ENCODE measurements at regions not wholly inside any gene's neighbourhood (a gene's known extent, or its start where the extent isn't known, plus 50 kb on each side); places are given as distances from the start of the nearest gene placed in this dataset.

DNA sequence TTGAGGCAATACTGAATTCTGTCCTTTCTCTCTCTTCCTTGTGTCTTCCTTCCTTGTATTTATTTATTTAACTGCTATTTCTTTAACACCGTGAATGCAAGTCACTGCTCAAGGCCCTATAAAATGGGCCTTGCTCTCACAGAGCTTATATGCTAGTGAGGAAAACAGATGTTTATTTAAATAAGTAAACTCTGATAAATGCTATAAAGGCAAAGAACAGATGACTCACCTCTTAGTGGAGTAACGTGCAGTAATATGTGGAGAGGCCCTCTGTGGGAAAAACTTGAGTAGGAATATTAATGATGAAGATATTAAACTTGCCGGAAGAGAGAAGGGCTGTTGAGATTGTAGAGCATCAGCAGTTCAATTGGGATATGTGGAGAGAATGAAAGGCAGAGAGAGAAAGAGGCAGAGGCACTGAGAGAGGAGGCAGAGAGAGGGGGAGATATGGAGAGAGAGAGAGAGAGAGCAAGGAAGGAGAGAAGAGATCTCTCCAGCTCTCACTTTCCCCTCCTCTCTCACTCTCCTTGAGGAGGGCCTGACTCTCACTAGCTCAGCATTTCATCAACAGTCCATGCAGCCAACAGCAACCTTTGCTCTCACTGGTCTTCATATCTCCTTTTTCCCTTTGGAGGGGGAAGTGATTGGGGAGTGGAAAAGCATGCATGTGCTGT lies 322.2 kb downstream of the LMX1A start:
- H4K20me1 ChIP-seq (ENCODE audit: insufficient read depth) = no peaks in the 10 kb centered on the region
- no peak overlapping the region for H3K4me2 ChIP-seq (ENCODE audit: low read length)
- no peak overlapping the region for H3K27ac ChIP-seq (ENCODE audit: low read length)
- no peak overlapping the region for H2AFZ ChIP-seq (ENCODE audit: low read depth, low read length)
- H3K36me3 ChIP-seq (ENCODE audit: insufficient read depth, low read length) = no peaks in the 10 kb centered on the region
- TF ChIP-seq RAD21 (conservative IDR thresholded peaks at IDR 0.05) = no peak
- TF ChIP-seq EP300 (conservative IDR thresholded peaks at IDR 0.05; ENCODE audit: poor library complexity, severe bottlenecking) = no peak
- no peak for TF ChIP-seq MXI1 (conservative IDR thresholded peaks at IDR 0.05; ENCODE audit: poor library complexity, severe bottlenecking)
- no peak for TF ChIP-seq TAF1 (IDR thresholded peaks at IDR 0.05; ENCODE audit: low read depth)
- TF ChIP-seq SMC3 (conservative IDR thresholded peaks at IDR 0.05; ENCODE audit: poor library complexity) = no peak
- no peaks in the 10 kb centered on the region for H3K9me2 ChIP-seq (ENCODE audit: insufficient read depth, low read length)
- H3K4me3 ChIP-seq (ENCODE audit: low read length) = no peak overlapping the region
- no peaks in the 10 kb centered on the region for H3K27me3 ChIP-seq (ENCODE audit: insufficient read depth, low read depth, low read length)
- no peaks in the 10 kb centered on the region for H3F3A ChIP-seq (ENCODE audit: insufficient read depth, low read length, poor library complexity, severe bottlenecking)
- no peaks in the 10 kb centered on the region for H3K9me3 ChIP-seq (ENCODE audit: low read length)
- no peak overlapping the region for H3K9ac ChIP-seq (ENCODE audit: low read length)
- no peaks in the 10 kb centered on the region for H3K79me2 ChIP-seq (replicated peaks; ENCODE audit: insufficient read depth, low read length)

DNA sequence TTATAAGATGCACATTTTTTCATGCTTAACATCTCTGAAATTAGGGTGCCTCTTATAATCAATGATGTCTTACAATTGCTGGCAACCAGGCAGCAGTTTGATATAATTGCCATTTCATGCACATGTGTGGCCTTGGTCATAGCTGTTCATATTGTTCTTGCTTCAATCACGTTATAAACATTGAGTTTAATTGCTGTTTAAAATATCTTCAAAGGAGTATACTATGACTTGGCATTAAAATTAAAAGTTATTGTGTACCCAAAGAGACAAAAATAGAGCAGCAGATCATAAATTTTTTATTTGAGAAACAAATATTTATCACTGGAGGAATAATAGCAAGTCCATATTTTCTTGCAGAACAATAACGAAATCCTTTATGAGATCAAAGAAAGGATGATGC lies 325.5 kb downstream of the LMX1A start:
- no peak for TF ChIP-seq RAD21 (conservative IDR thresholded peaks at IDR 0.05)
- TF ChIP-seq, protein P1, sequence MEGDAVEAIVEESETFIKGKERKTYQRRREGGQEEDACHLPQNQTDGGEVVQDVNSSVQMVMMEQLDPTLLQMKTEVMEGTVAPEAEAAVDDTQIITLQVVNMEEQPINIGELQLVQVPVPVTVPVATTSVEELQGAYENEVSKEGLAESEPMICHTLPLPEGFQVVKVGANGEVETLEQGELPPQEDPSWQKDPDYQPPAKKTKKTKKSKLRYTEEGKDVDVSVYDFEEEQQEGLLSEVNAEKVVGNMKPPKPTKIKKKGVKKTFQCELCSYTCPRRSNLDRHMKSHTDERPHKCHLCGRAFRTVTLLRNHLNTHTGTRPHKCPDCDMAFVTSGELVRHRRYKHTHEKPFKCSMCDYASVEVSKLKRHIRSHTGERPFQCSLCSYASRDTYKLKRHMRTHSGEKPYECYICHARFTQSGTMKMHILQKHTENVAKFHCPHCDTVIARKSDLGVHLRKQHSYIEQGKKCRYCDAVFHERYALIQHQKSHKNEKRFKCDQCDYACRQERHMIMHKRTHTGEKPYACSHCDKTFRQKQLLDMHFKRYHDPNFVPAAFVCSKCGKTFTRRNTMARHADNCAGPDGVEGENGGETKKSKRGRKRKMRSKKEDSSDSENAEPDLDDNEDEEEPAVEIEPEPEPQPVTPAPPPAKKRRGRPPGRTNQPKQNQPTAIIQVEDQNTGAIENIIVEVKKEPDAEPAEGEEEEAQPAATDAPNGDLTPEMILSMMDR (IDR thresholded peaks at IDR 0.05; ENCODE audit: poor library complexity, severe bottlenecking) = no peak
- H3K9me2 ChIP-seq (ENCODE audit: insufficient read depth, low read length) = no peaks in the 10 kb centered on the region
- H3K4me3 ChIP-seq (ENCODE audit: low read length) = no peak overlapping the region
- no peaks in the 10 kb centered on the region for H4K20me1 ChIP-seq (ENCODE audit: insufficient read depth)
- peaks cover 6% of the 10 kb centered on the region for H3F3A ChIP-seq (ENCODE audit: insufficient read depth, low read length, poor library complexity, severe bottlenecking)
- no peak overlapping the region for H3K27ac ChIP-seq (ENCODE audit: low read length)
- no peak overlapping the region for H2AFZ ChIP-seq (ENCODE audit: low read depth, low read length)
- H3K27me3 ChIP-seq (ENCODE audit: insufficient read depth, low read depth, low read length) = no peaks in the 10 kb centered on the region
- no peaks in the 10 kb centered on the region for H3K9me3 ChIP-seq (ENCODE audit: low read length)
- no peaks in the 10 kb centered on the region for H3K36me3 ChIP-seq (ENCODE audit: insufficient read depth, low read length)
- no peak overlapping the region for H3K4me2 ChIP-seq (ENCODE audit: low read length)
- no peak overlapping the region for H3K9ac ChIP-seq (ENCODE audit: low read length)
- H3K79me2 ChIP-seq (replicated peaks; ENCODE audit: insufficient read depth, low read length) = no peaks in the 10 kb centered on the region

DNA sequence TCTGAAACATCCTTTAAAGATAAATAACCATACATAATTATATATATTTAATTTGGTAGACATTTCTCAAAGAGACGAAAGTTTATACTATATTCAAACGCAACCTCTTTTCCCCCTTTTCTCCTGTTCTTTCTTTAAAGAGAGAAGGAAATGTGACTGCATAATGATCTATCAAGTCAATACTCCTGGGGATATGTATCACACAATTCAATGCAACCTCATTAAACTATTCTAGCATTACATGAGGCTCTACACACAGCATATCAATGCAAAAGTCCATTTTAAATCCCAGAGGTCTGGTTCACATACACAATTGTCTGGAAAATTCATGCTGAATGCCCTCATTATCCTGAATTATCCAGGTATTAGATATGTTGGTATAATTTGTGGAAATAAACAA lies 330.7 kb downstream of the LMX1A start:
- Histone ChIP-seq H3K4me2 (ENCODE audit: low read length) (peak overlapping the region; percentile 59), H4K20me1 (ENCODE audit: insufficient read depth) (no peaks in the 10 kb centered on the region), H3F3A (ENCODE audit: insufficient read depth, low read length, poor library complexity, severe bottlenecking) (peaks cover 6% of the 10 kb centered on the region), H3K9me2 (ENCODE audit: insufficient read depth, low read length) (no peaks in the 10 kb centered on the region), H3K27ac (ENCODE audit: low read length) (peak overlapping the region; percentile 78), H2AFZ (ENCODE audit: low read depth, low read length) (no peak overlapping the region), H3K9me3 (ENCODE audit: low read length) (no peaks in the 10 kb centered on the region), H3K4me3 (ENCODE audit: low read length) (peak overlapping the region; percentile 19), H3K27me3 (ENCODE audit: insufficient read depth, low read depth, low read length) (no peaks in the 10 kb centered on the region), H3K36me3 (ENCODE audit: insufficient read depth, low read length) (no peaks in the 10 kb centered on the region), H3K9ac (ENCODE audit: low read length) (peak overlapping the region; percentile 7), H3K79me2 (replicated peaks; ENCODE audit: insufficient read depth, low read length) (no peaks in the 10 kb centered on the region)
- peak; percentile 12 for TF ChIP-seq RAD21 (conservative IDR thresholded peaks at IDR 0.05)
- no peak for TF ChIP-seq MXI1 (conservative IDR thresholded peaks at IDR 0.05; ENCODE audit: poor library complexity, severe bottlenecking)
- TF ChIP-seq, protein P2, sequence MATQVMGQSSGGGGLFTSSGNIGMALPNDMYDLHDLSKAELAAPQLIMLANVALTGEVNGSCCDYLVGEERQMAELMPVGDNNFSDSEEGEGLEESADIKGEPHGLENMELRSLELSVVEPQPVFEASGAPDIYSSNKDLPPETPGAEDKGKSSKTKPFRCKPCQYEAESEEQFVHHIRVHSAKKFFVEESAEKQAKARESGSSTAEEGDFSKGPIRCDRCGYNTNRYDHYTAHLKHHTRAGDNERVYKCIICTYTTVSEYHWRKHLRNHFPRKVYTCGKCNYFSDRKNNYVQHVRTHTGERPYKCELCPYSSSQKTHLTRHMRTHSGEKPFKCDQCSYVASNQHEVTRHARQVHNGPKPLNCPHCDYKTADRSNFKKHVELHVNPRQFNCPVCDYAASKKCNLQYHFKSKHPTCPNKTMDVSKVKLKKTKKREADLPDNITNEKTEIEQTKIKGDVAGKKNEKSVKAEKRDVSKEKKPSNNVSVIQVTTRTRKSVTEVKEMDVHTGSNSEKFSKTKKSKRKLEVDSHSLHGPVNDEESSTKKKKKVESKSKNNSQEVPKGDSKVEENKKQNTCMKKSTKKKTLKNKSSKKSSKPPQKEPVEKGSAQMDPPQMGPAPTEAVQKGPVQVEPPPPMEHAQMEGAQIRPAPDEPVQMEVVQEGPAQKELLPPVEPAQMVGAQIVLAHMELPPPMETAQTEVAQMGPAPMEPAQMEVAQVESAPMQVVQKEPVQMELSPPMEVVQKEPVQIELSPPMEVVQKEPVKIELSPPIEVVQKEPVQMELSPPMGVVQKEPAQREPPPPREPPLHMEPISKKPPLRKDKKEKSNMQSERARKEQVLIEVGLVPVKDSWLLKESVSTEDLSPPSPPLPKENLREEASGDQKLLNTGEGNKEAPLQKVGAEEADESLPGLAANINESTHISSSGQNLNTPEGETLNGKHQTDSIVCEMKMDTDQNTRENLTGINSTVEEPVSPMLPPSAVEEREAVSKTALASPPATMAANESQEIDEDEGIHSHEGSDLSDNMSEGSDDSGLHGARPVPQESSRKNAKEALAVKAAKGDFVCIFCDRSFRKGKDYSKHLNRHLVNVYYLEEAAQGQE (IDR thresholded peaks at IDR 0.05; ENCODE audit: borderline replicate concordance) = peak; percentile 7
- TF ChIP-seq, protein P1 (IDR thresholded peaks at IDR 0.05; ENCODE audit: poor library complexity, severe bottlenecking) = no peak
- peak; percentile 72 for TF ChIP-seq POLR2AphosphoS5 (IDR thresholded peaks at IDR 0.05)
- no peak for TF ChIP-seq EZH2 (IDR thresholded peaks at IDR 0.05; ENCODE audit: borderline replicate concordance, insufficient read depth, low read length, poor library complexity, severe bottlenecking)
- no peak for TF ChIP-seq TAF1 (IDR thresholded peaks at IDR 0.05; ENCODE audit: low read depth)
- TF ChIP-seq EP300 (conservative IDR thresholded peaks at IDR 0.05; ENCODE audit: poor library complexity, severe bottlenecking) = peak; percentile 70
- TF ChIP-seq SMC3 (conservative IDR thresholded peaks at IDR 0.05; ENCODE audit: poor library complexity) = no peak
